22Rv1 (cell line): ENCODE measurements at regions not wholly inside any gene's neighbourhood (a gene's known extent, or its start where the extent isn't known, plus 50 kb on each side); places are given as distances from the start of the nearest gene placed in this dataset.

Source experiments
- H3K27ac ChIP-seq: fragments of 450-650 bp; 2 replicates; pipeline ENCODE4 v1.5.1; 2017
- CTCF ChIP-seq: fragments of 450-650 bp; IDR thresholded peaks from 2 replicates; pipeline ENCODE4 v1.5.1; 2017; ENCODE audit warnings: mild to moderate bottlenecking
- ZFX ChIP-seq: fragments of 450-650 bp; IDR thresholded peaks from 2 replicates; pipeline ENCODE4 v1.6.1; 2017; ENCODE audit warnings: antibody characterized with exemption, borderline replicate concordance

GRCh38 chr10:58932126-58932525 lies 244.3 kb upstream of the PHYHIPL start:
- TF ChIP-seq CTCF (no peak), ZFX (no peak)
- no peak overlapping the region for H3K27ac ChIP-seq

DNA sequence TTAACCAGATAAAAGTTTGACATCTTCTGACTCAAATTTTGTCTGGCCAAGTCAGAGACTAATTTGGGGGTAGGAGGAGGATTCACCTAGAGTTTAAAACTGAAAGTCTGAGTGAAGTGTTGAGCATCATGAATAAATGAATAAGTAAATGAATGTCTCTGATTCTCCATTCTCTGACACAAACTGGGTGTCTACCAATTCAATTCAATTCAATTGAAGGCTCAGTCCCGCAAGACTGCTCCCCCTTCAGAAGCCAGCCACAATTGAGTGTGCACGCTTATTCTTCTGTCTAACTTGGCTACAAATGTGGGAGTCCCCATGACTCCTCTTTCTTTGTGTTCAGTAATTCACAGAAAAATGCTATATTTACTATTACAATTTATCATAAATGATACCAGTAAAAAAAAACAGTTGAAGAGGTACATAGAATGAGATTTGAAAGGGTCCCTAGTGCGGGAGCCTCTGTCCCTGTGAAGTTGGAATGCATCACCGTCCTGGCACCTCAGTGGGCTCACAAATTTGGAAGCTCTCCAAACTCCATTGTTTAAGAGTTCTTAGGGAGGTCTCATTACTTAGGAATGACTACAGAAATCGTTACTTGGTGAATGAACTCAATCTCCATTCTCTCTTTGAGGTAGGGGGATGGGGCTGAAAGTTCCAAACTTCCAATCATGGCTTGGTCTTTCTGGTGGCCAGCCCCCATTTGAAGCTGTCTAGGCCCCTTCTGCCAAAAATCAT lies 243.7 kb upstream of the PHYHIPL start:
- H3K27ac ChIP-seq, result no peak overlapping the region
- TF ChIP-seq CTCF (no peak), ZFX (no peak)

DNA sequence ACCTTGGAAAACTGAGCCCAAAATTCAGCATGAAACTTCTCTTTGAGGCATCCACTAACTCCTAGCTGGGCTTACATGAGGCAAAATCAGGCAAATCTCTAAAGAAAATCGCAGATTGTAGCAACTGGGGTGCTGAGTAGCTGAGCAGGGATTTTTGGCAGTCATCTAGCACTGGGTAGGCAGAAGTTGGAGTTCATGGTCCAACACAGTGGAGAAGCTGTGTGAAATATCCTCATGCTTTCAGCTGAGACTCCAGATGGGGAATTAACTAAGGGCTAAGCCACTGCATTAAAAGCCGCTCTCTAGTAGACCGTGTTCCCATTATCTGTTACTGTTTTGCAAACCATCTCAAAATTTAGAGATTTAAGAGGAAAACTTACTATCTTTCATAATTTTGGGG lies 240.1 kb upstream of the PHYHIPL start:
- TF ChIP-seq CTCF (no peak), ZFX (no peak)
- H3K27ac ChIP-seq, result no peak overlapping the region

DNA sequence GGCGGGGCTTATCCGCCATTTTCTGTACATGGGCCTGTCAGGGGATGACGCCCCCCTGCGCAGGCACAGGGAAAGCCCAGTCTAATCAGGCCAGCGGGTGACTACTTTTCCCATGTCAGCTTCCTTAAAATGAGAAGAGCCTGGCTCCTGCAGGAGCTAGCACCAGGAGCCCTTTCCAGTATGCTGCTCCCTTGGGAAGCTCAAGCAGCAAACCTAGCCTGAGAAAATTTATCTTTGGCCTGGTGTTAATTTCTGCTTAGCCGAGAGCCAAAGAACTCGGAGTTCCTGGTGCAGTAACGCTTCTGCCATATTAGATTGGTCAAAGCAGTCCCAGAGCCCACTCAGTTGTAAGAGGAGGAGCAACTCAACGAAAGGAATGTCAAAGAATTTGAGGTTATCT lies 239.0 kb upstream of the PHYHIPL start:
- no peak overlapping the region for H3K27ac ChIP-seq
- no peak for TF ChIP-seq CTCF
- TF ChIP-seq ZFX, result no peak

- no peak overlapping the region for H3K27ac ChIP-seq
- TF ChIP-seq CTCF (no peak), ZFX (no peak)
Measured at GRCh38 chr10:58942724-58943123, 233.7 kb upstream of the PHYHIPL start.

- TF ChIP-seq CTCF (no peak), ZFX (no peak)
- no peak overlapping the region for H3K27ac ChIP-seq
Measured at GRCh38 chr10:58943256-58943890, 233.1 kb upstream of the PHYHIPL start.

DNA sequence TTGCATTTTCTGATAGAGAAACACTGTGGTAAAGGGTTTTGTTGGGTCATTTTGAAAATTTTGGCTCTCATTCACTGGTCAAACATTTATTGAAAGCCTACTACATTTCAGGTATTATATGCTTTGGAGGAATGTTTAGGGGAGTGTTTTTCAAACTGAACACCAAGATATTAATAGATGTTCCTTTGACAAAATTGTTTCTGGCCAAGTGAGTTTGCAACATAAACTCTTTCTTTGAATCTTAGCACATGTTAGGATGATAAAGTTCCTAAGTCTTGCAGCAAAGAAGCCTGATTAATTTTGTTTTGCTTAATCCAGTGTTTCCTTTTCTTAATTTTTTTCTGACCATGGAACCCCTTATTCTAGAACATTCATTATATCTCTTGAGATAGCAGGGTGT lies 232.5 kb upstream of the PHYHIPL start:
- no peak overlapping the region for H3K27ac ChIP-seq
- TF ChIP-seq CTCF (no peak), ZFX (no peak)
